ENCODE measurements at regions not wholly inside any gene's neighbourhood (a gene's known extent, or its start where the extent isn't known, plus 50 kb on each side); places are given as distances from the start of the nearest gene placed in this dataset.

DNA sequence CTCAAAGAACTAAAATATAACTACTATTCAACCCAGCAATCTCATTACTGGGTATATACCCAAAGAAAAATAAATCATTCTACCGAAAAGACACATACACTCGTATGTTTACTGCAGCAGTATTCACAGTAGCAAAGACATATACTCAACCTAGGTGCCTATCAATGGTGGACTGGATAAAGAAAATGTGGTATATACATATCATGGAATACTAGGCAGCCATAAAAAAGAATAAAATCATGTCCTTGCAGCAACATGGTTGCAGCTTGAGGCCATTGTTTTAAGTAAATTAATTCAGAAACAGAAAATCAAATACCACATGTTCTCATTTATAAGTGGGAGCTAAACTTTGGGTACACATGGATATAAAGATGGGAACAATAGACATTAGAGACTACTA lies 266.2 kb upstream of the POU3F1 start:
- TF ChIP-seq, protein P1, sequence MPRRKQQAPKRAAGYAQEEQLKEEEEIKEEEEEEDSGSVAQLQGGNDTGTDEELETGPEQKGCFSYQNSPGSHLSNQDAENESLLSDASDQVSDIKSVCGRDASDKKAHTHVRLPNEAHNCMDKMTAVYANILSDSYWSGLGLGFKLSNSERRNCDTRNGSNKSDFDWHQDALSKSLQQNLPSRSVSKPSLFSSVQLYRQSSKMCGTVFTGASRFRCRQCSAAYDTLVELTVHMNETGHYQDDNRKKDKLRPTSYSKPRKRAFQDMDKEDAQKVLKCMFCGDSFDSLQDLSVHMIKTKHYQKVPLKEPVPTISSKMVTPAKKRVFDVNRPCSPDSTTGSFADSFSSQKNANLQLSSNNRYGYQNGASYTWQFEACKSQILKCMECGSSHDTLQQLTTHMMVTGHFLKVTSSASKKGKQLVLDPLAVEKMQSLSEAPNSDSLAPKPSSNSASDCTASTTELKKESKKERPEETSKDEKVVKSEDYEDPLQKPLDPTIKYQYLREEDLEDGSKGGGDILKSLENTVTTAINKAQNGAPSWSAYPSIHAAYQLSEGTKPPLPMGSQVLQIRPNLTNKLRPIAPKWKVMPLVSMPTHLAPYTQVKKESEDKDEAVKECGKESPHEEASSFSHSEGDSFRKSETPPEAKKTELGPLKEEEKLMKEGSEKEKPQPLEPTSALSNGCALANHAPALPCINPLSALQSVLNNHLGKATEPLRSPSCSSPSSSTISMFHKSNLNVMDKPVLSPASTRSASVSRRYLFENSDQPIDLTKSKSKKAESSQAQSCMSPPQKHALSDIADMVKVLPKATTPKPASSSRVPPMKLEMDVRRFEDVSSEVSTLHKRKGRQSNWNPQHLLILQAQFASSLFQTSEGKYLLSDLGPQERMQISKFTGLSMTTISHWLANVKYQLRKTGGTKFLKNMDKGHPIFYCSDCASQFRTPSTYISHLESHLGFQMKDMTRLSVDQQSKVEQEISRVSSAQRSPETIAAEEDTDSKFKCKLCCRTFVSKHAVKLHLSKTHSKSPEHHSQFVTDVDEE (CRISPR knock-in tag; IDR thresholded peaks at IDR 0.05) = no peak
- no peak for TF ChIP-seq ZFP30 (CRISPR knock-in tag; IDR thresholded peaks at IDR 0.05)
- TF ChIP-seq ZC3H10 (CRISPR knock-in tag; IDR thresholded peaks at IDR 0.05) = no peak
- no peak for TF ChIP-seq RARB (CRISPR knock-in tag; IDR thresholded peaks at IDR 0.05)
- no peak for TF ChIP-seq BACH2 (CRISPR knock-in tag; IDR thresholded peaks at IDR 0.05; ENCODE audit: borderline replicate concordance)
- TF ChIP-seq PPARA (CRISPR knock-in tag; IDR thresholded peaks at IDR 0.05; ENCODE audit: borderline replicate concordance) = no peak
- no peak for TF ChIP-seq TOX (CRISPR knock-in tag; IDR thresholded peaks at IDR 0.05; ENCODE audit: borderline replicate concordance)
- TF ChIP-seq, protein P2, sequence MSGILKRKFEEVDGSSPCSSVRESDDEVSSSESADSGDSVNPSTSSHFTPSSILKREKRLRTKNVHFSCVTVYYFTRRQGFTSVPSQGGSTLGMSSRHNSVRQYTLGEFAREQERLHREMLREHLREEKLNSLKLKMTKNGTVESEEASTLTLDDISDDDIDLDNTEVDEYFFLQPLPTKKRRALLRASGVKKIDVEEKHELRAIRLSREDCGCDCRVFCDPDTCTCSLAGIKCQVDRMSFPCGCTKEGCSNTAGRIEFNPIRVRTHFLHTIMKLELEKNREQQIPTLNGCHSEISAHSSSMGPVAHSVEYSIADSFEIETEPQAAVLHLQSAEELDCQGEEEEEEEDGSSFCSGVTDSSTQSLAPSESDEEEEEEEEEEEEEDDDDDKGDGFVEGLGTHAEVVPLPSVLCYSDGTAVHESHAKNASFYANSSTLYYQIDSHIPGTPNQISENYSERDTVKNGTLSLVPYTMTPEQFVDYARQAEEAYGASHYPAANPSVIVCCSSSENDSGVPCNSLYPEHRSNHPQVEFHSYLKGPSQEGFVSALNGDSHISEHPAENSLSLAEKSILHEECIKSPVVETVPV (CRISPR knock-in tag; IDR thresholded peaks at IDR 0.05) = no peak
- no peak for TF ChIP-seq ESRRG (CRISPR knock-in tag; IDR thresholded peaks at IDR 0.05)
- TF ChIP-seq, protein P3, sequence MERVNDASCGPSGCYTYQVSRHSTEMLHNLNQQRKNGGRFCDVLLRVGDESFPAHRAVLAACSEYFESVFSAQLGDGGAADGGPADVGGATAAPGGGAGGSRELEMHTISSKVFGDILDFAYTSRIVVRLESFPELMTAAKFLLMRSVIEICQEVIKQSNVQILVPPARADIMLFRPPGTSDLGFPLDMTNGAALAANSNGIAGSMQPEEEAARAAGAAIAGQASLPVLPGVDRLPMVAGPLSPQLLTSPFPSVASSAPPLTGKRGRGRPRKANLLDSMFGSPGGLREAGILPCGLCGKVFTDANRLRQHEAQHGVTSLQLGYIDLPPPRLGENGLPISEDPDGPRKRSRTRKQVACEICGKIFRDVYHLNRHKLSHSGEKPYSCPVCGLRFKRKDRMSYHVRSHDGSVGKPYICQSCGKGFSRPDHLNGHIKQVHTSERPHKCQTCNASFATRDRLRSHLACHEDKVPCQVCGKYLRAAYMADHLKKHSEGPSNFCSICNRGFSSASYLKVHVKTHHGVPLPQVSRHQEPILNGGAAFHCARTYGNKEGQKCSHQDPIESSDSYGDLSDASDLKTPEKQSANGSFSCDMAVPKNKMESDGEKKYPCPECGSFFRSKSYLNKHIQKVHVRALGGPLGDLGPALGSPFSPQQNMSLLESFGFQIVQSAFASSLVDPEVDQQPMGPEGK (CRISPR knock-in tag; IDR thresholded peaks at IDR 0.05; ENCODE audit: borderline replicate concordance) = no peak
- ATAC-seq = no peak

- ATAC-seq = no peak
- TF ChIP-seq TOX (CRISPR knock-in tag; IDR thresholded peaks at IDR 0.05; ENCODE audit: borderline replicate concordance) = no peak
- TF ChIP-seq, protein P1 (CRISPR knock-in tag; IDR thresholded peaks at IDR 0.05) = no peak
- no peak for TF ChIP-seq CSDC2 (CRISPR knock-in tag; IDR thresholded peaks at IDR 0.05)
- no peak for TF ChIP-seq ISL1 (CRISPR knock-in tag; IDR thresholded peaks at IDR 0.05)
- TF ChIP-seq GLIS3 (CRISPR knock-in tag; IDR thresholded peaks at IDR 0.05) = no peak
- TF ChIP-seq, protein P4, sequence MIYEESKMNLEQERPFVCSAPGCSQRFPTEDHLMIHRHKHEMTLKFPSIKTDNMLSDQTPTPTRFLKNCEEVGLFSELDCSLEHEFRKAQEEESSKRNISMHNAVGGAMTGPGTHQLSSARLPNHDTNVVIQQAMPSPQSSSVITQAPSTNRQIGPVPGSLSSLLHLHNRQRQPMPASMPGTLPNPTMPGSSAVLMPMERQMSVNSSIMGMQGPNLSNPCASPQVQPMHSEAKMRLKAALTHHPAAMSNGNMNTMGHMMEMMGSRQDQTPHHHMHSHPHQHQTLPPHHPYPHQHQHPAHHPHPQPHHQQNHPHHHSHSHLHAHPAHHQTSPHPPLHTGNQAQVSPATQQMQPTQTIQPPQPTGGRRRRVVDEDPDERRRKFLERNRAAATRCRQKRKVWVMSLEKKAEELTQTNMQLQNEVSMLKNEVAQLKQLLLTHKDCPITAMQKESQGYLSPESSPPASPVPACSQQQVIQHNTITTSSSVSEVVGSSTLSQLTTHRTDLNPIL (CRISPR knock-in tag; IDR thresholded peaks at IDR 0.05; ENCODE audit: low read depth) = no peak
- TF ChIP-seq TCF4 (CRISPR knock-in tag; IDR thresholded peaks at IDR 0.05; ENCODE audit: borderline replicate concordance) = no peak
- TF ChIP-seq OSR1 (CRISPR knock-in tag; IDR thresholded peaks at IDR 0.05) = no peak
- no peak for TF ChIP-seq RARB (CRISPR knock-in tag; IDR thresholded peaks at IDR 0.05)
- TF ChIP-seq POU6F1 (CRISPR knock-in tag; IDR thresholded peaks at IDR 0.05; ENCODE audit: borderline replicate concordance, low read depth) = no peak
- TF ChIP-seq ZNF565 (CRISPR knock-in tag; conservative IDR thresholded peaks at IDR 0.05; ENCODE audit: low read depth) = no peak
- no peak for TF ChIP-seq ARNTL (CRISPR knock-in tag; IDR thresholded peaks at IDR 0.05; ENCODE audit: borderline replicate concordance, low read depth)
- no peak for TF ChIP-seq BACH2 (CRISPR knock-in tag; IDR thresholded peaks at IDR 0.05; ENCODE audit: borderline replicate concordance)
- TF ChIP-seq PPARA (CRISPR knock-in tag; IDR thresholded peaks at IDR 0.05; ENCODE audit: borderline replicate concordance) = no peak
- TF ChIP-seq ESRRG (CRISPR knock-in tag; IDR thresholded peaks at IDR 0.05) = no peak
- TF ChIP-seq, protein P3 (CRISPR knock-in tag; IDR thresholded peaks at IDR 0.05; ENCODE audit: borderline replicate concordance) = no peak
- TF ChIP-seq, protein P2 (CRISPR knock-in tag; IDR thresholded peaks at IDR 0.05) = no peak
- no peak for TF ChIP-seq ZFP3 (CRISPR knock-in tag; IDR thresholded peaks at IDR 0.05)
Measured at GRCh38 chr1:38310079-38310478, 263.5 kb upstream of the POU3F1 start.

All from SK-N-SH treated with all-trans-retinoic acid at 6 μM for 48 hours (cell line).